ENCODE measurements at regions not wholly inside any gene's neighbourhood (a gene's known extent, or its start where the extent isn't known, plus 50 kb on each side); places are given as distances from the start of the nearest gene placed in this dataset.
"Not testable (repeated sequence)": the region's sequence is repeated elsewhere in the genome, so short reads cannot be mapped to it uniquely, and the experiment has no call there.

DNA sequence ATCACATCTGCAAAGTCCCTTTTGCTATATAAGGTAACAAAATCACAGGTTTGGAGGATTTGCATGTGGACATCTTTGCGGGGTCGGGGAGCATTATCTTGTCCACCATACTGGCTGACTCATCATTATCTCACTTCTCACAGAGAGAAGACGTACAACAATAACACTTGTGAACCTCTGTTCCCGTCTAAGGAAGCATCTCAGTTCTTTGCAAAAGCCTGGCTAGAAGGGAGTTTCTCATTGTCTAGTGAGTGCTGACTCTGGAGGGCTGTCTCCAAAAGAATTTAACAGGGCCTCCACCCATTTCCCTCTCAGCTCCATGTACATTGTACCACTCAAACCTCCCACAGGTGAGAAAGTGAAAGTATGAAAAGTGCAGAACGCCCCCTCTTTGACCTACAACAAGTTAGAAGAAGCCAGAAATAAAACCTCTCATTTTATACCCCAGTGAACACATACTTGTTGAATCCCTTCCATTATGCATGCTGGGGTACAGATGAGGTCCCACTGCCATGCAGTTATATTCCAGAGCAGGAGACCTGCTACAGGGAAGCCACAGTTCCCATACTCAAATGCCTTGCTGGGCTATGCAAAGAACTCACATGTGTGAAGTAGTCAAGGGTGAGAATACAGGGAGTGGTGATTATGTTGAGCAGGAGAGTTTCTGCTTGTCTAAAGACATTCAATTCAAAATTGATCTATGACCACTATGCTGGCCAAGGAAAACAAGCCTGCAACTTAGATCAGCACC lies 121.7 kb upstream of the PRDX6 start:
- no peaks in the 10 kb centered on the region for H3K4me1 ChIP-seq (ENCODE audit: control insufficient read depth, insufficient read depth, low read length)
- H3K36me3 ChIP-seq (ENCODE audit: control insufficient read depth, insufficient read depth, low read length): no peaks in the 10 kb centered on the region
- H3K4me3 ChIP-seq (ENCODE audit: low read length): no peak overlapping the region
- H3K27ac ChIP-seq (ENCODE audit: low read depth, low read length): no peak overlapping the region
- H3K9ac ChIP-seq (ENCODE audit: low read length): no peak overlapping the region
- H3K27me3 ChIP-seq (ENCODE audit: control insufficient read depth, insufficient read depth, low read length): no peaks in the 10 kb centered on the region

GRCh38 chr1:173356191-173356762 lies 120.9 kb upstream of the PRDX6 start:
- Histone ChIP-seq H3K4me1 (ENCODE audit: control insufficient read depth, insufficient read depth, low read length) (no peaks in the 10 kb centered on the region), H3K9ac (ENCODE audit: low read length) (no peak overlapping the region), H3K27me3 (ENCODE audit: control insufficient read depth, insufficient read depth, low read length) (no peaks in the 10 kb centered on the region), H3K27ac (ENCODE audit: low read depth, low read length) (no peak overlapping the region), H3K36me3 (ENCODE audit: control insufficient read depth, insufficient read depth, low read length) (no peaks in the 10 kb centered on the region), H3K4me3 (ENCODE audit: low read length) (no peak overlapping the region)

DNA sequence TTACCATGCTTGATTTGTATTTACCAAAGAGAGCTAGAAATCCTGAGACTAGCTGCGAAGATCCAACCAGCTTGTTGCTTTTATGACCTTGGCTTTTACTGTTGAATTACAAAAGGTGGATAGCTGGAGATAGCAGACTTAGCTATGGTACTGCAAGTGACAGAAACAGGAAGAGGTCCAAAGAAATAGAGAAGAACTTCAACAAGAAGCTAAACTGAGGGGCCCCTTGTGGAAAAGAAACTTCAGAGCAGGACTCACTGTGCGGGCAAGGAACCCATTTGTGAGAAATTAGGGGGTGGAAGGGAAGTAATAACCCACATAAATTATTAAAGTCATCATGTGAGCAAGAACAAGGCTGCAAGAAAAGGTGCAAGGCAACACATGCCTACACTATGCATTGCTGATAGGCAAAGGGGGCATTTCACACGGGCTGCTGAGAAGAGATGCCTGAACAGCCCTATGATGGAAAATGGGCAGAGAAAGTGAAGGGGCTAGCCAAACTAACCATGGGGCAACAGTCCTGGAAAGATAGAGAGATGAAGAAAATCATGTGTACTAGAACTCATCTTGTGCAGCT lies 116.6 kb upstream of the PRDX6 start:
- H3K9ac ChIP-seq (ENCODE audit: low read length): no peak overlapping the region
- H3K4me1 ChIP-seq (ENCODE audit: control insufficient read depth, insufficient read depth, low read length): no peaks in the 10 kb centered on the region
- no peaks in the 10 kb centered on the region for H3K36me3 ChIP-seq (ENCODE audit: control insufficient read depth, insufficient read depth, low read length)
- H3K27ac ChIP-seq (ENCODE audit: low read depth, low read length): no peak overlapping the region
- no peaks in the 10 kb centered on the region for H3K27me3 ChIP-seq (ENCODE audit: control insufficient read depth, insufficient read depth, low read length)
- H3K4me3 ChIP-seq (ENCODE audit: low read length): no peak overlapping the region

- Histone ChIP-seq H3K4me3 (ENCODE audit: low read length) (no peak overlapping the region), H3K9ac (ENCODE audit: low read length) (no peak overlapping the region), H3K27ac (ENCODE audit: low read depth, low read length) (no peak overlapping the region), H3K27me3 (ENCODE audit: control insufficient read depth, insufficient read depth, low read length) (no peaks in the 10 kb centered on the region), H3K36me3 (ENCODE audit: control insufficient read depth, insufficient read depth, low read length) (no peaks in the 10 kb centered on the region), H3K4me1 (ENCODE audit: control insufficient read depth, insufficient read depth, low read length) (no peaks in the 10 kb centered on the region)
Observed at GRCh38 chr1:173362543-173362942, 114.6 kb upstream of the PRDX6 start.

- Histone ChIP-seq H3K4me3 (ENCODE audit: low read length) (no peak overlapping the region), H3K27me3 (ENCODE audit: control insufficient read depth, insufficient read depth, low read length) (no peaks in the 10 kb centered on the region), H3K9ac (ENCODE audit: low read length) (no peak overlapping the region), H3K36me3 (ENCODE audit: control insufficient read depth, insufficient read depth, low read length) (no peaks in the 10 kb centered on the region), H3K27ac (ENCODE audit: low read depth, low read length) (no peak overlapping the region), H3K4me1 (ENCODE audit: control insufficient read depth, insufficient read depth, low read length) (no peaks in the 10 kb centered on the region)
Observed at GRCh38 chr1:173364827-173365226, 112.3 kb upstream of the PRDX6 start.

DNA sequence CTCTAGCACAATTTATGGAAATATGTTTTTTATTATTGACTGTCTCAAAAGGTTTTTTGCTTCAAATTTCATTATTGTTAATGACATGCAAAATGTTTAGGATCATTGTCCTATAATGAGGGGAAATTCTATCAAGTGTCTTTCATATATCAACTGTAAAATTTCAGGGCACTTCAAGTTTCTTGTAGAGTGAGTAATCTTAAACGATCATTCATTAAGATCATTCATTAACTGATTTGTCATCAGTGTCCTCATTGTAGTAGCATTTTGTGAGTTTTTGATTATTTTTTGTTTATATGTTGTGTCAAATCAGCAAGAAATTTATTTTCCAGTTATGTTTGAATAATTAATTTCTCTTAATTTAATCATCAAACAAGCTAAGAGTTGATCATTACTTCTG lies 111.8 kb upstream of the PRDX6 start:
- no peaks in the 10 kb centered on the region for H3K4me1 ChIP-seq (ENCODE audit: control insufficient read depth, insufficient read depth, low read length)
- H3K27ac ChIP-seq (ENCODE audit: low read depth, low read length): no peak overlapping the region
- no peaks in the 10 kb centered on the region for H3K27me3 ChIP-seq (ENCODE audit: control insufficient read depth, insufficient read depth, low read length)
- no peak overlapping the region for H3K4me3 ChIP-seq (ENCODE audit: low read length)
- H3K36me3 ChIP-seq (ENCODE audit: control insufficient read depth, insufficient read depth, low read length): no peaks in the 10 kb centered on the region
- no peak overlapping the region for H3K9ac ChIP-seq (ENCODE audit: low read length)

DNA sequence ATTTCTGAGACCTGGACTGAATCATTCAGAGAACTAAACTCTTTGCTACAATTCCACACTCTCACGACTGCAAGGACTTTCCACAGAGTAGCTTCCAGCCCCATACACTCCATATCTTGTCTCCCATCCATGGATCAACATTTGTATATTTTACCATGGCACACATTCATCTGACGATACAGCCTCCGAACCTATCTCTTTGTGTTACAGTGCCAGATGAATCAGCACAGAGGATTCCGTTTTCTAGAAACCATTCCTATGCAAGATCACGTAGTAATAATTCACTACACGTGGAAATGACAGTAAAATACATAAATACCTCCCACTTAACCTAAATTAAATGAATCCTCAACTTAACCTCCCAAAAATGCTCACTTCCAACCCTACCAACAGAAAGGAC lies 110.0 kb upstream of the PRDX6 start:
- Histone ChIP-seq H3K27ac (ENCODE audit: low read depth, low read length) (no peak overlapping the region), H3K9ac (ENCODE audit: low read length) (no peak overlapping the region), H3K4me3 (ENCODE audit: low read length) (no peak overlapping the region)

DNA sequence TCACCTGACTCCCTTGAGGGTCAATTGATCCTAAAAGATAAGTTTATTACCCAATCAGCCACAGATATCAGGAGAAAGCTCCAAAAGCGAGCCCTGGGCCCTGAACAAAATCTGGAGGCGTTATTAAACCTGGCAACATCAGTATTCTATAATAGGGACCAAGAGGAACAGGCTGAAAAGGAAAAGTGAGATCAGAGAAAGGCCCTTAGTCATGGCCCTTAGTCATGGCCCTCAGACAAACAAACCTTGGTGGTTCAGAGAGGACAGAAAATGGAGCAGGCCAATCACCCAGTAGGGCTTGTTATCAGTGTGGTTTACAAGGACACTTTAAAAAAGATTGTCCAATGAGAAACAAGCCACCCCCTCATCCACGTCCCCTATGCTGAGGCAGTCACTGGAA lies 106.5 kb upstream of the PRDX6 start:
- not testable (repeated sequence) for H3K27ac ChIP-seq (ENCODE audit: low read depth, low read length); H3K4me1 ChIP-seq (ENCODE audit: control insufficient read depth, insufficient read depth, low read length); H3K27me3 ChIP-seq (ENCODE audit: control insufficient read depth, insufficient read depth, low read length); H3K9ac ChIP-seq (ENCODE audit: low read length); H3K4me3 ChIP-seq (ENCODE audit: low read length); H3K36me3 ChIP-seq (ENCODE audit: control insufficient read depth, insufficient read depth, low read length)

More for the DNA sequence above, 110.0 kb upstream of the PRDX6 start:
- Histone ChIP-seq H3K36me3 (ENCODE audit: control insufficient read depth, insufficient read depth, low read length) (no peaks in the 10 kb centered on the region), H3K4me1 (ENCODE audit: control insufficient read depth, insufficient read depth, low read length) (no peaks in the 10 kb centered on the region), H3K27me3 (ENCODE audit: control insufficient read depth, insufficient read depth, low read length) (no peaks in the 10 kb centered on the region)

- not testable (repeated sequence) for H3K4me3 ChIP-seq (ENCODE audit: low read length)
Observed at GRCh38 chr1:173376065-173376464, 101.1 kb upstream of the PRDX6 start.

DNA sequence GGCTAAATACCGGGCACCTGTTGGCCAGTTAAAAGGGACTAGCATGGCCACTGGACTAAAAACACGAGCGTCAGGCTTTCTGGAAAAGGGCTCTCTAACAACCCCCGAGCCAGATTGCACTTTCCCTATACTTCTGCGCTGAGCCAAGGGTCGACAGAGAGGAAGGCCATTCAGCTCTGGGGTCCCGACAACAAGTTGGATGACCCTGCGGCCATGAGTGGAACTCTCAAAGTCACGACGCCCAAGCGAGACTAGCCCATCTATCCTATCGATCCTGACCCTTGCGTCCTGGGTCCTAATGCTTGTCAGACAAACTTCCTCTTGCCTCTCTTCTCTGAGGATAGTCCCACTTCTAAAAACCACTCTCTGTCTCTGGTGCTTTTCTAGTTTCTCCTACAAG lies 99.9 kb upstream of the PRDX6 start:
- Histone ChIP-seq H3K27me3 (ENCODE audit: control insufficient read depth, insufficient read depth, low read length) (no peaks in the 10 kb centered on the region), H3K4me3 (ENCODE audit: low read length) (no peak overlapping the region), H3K9ac (ENCODE audit: low read length) (no peak overlapping the region), H3K36me3 (ENCODE audit: control insufficient read depth, insufficient read depth, low read length) (no peaks in the 10 kb centered on the region), H3K4me1 (ENCODE audit: control insufficient read depth, insufficient read depth, low read length) (no peaks in the 10 kb centered on the region), H3K27ac (ENCODE audit: low read depth, low read length) (no peak overlapping the region)

More at GRCh38 chr1:173376065-173376464, 101.1 kb upstream of the PRDX6 start:
- H3K4me1 ChIP-seq (ENCODE audit: control insufficient read depth, insufficient read depth, low read length); H3K27ac ChIP-seq (ENCODE audit: low read depth, low read length); H3K27me3 ChIP-seq (ENCODE audit: control insufficient read depth, insufficient read depth, low read length); H3K9ac ChIP-seq (ENCODE audit: low read length); H3K36me3 ChIP-seq (ENCODE audit: control insufficient read depth, insufficient read depth, low read length): not testable (repeated sequence)

- H3K4me1 ChIP-seq (ENCODE audit: control insufficient read depth, insufficient read depth, low read length): no peaks in the 10 kb centered on the region
- no peaks in the 10 kb centered on the region for H3K27me3 ChIP-seq (ENCODE audit: control insufficient read depth, insufficient read depth, low read length)
- H3K27ac ChIP-seq (ENCODE audit: low read depth, low read length): no peak overlapping the region
- H3K9ac ChIP-seq (ENCODE audit: low read length): no peak overlapping the region
- no peak overlapping the region for H3K4me3 ChIP-seq (ENCODE audit: low read length)
- H3K36me3 ChIP-seq (ENCODE audit: control insufficient read depth, insufficient read depth, low read length): no peaks in the 10 kb centered on the region
Observed at GRCh38 chr1:173383351-173383750, 93.8 kb upstream of the PRDX6 start.

GRCh38 chr1:173388352-173388751 lies 88.8 kb upstream of the PRDX6 start:
- Histone ChIP-seq H3K4me1 (ENCODE audit: control insufficient read depth, insufficient read depth, low read length) (peaks cover 2% of the 10 kb centered on the region), H3K4me3 (ENCODE audit: low read length) (no peak overlapping the region), H3K27ac (ENCODE audit: low read depth, low read length) (no peak overlapping the region), H3K36me3 (ENCODE audit: control insufficient read depth, insufficient read depth, low read length) (no peaks in the 10 kb centered on the region), H3K27me3 (ENCODE audit: control insufficient read depth, insufficient read depth, low read length) (no peaks in the 10 kb centered on the region), H3K9ac (ENCODE audit: low read length) (no peak overlapping the region)

All from rectal smooth muscle tissue (tissue), 1 donor.